ENCODE measurements at regions not wholly inside any gene's neighbourhood (a gene's known extent, or its start where the extent isn't known, plus 50 kb on each side); places are given as distances from the start of the nearest gene placed in this dataset.

GRCh38 chr2:120807751-120808150, 72.1 kb downstream of the GLI2 start:
- ChIA-PET CTCF (interaction anchor here (1.1 kb wide), 1 partner anchor 26 kb away, joined by 3 read pairs; no protein-coding TSS in a partner anchor), POLR2A (no interaction called here)
- TF ChIP-seq, protein P1, sequence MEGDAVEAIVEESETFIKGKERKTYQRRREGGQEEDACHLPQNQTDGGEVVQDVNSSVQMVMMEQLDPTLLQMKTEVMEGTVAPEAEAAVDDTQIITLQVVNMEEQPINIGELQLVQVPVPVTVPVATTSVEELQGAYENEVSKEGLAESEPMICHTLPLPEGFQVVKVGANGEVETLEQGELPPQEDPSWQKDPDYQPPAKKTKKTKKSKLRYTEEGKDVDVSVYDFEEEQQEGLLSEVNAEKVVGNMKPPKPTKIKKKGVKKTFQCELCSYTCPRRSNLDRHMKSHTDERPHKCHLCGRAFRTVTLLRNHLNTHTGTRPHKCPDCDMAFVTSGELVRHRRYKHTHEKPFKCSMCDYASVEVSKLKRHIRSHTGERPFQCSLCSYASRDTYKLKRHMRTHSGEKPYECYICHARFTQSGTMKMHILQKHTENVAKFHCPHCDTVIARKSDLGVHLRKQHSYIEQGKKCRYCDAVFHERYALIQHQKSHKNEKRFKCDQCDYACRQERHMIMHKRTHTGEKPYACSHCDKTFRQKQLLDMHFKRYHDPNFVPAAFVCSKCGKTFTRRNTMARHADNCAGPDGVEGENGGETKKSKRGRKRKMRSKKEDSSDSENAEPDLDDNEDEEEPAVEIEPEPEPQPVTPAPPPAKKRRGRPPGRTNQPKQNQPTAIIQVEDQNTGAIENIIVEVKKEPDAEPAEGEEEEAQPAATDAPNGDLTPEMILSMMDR (IDR thresholded peaks at IDR 0.05; ENCODE audit: control extremely low read depth, extremely low read depth, low read depth, missing control alignments), result no peak
- no peak for DNase-seq (ENCODE audit: extremely low spot score)

GRCh38 chr2:120809151-120809550, 73.5 kb downstream of the GLI2 start:
- no peak for DNase-seq (ENCODE audit: extremely low spot score)
- CTCF ChIA-PET, result no interaction called here
- POLR2A ChIA-PET, result no interaction called here
- TF ChIP-seq, protein P1 (IDR thresholded peaks at IDR 0.05; ENCODE audit: control extremely low read depth, extremely low read depth, low read depth, missing control alignments), result no peak

GRCh38 chr2:120809609-120810440, 74.2 kb downstream of the GLI2 start:
- ChIA-PET POLR2A (no interaction called here), CTCF (no interaction called here)
- DNase-seq (ENCODE audit: extremely low spot score), result no peak
- TF ChIP-seq, protein P1 (IDR thresholded peaks at IDR 0.05; ENCODE audit: control extremely low read depth, extremely low read depth, low read depth, missing control alignments), result no peak

DNA sequence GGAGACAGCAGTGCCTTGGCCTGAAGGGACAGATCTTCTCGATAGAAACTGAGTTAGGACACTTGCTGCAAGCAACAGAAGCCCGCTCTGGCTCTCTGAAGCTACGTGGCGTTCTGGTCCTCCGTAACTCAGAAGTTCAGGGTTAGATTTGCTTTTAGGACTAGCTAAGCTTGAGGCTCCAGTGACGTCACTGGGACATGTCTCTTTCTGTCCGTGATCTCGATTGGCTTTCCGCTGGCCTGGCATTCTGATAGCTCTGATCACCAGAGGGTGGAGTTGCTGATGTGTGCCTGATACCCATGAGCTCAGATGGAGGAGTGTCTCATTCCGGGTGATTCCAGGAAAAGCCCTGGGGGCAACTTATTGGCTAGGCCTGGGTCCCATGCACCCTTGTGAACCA, 75.0 kb downstream of the GLI2 start:
- CTCF ChIA-PET, result interaction anchor here (1.2 to 1.4 kb wide), 2 partner anchors 26 to 60 kb away, joined by 3 read pairs; no protein-coding TSS in a partner anchor
- POLR2A ChIA-PET, result no interaction called here
- DNase-seq (ENCODE audit: extremely low spot score), result no peak
- TF ChIP-seq, protein P1 (IDR thresholded peaks at IDR 0.05; ENCODE audit: control extremely low read depth, extremely low read depth, low read depth, missing control alignments), result no peak

DNA sequence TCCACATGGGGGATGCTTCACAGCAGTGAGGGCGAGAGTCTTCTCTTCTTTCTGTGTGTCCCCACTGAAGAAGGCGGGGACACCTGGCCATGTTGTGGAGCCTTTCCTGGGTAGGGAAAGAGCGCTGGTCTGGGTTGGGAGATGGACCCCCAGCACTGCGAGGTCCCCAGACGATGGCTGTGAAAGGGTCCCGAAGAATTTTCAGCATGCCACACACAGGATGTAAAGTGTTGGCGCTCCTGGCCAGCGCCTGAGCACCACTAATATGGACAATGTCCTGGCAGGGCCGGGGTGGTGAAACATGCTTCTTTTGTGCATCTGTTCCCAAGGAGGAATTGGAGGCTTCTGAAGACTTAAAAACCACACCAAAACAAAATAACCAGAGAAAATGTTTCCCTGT, 77.2 kb downstream of the GLI2 start:
- TF ChIP-seq, protein P1 (IDR thresholded peaks at IDR 0.05; ENCODE audit: control extremely low read depth, extremely low read depth, low read depth, missing control alignments), result no peak
- POLR2A ChIA-PET, result no interaction called here
- CTCF ChIA-PET, result no interaction called here
- DNase-seq (ENCODE audit: extremely low spot score), result no peak

DNA sequence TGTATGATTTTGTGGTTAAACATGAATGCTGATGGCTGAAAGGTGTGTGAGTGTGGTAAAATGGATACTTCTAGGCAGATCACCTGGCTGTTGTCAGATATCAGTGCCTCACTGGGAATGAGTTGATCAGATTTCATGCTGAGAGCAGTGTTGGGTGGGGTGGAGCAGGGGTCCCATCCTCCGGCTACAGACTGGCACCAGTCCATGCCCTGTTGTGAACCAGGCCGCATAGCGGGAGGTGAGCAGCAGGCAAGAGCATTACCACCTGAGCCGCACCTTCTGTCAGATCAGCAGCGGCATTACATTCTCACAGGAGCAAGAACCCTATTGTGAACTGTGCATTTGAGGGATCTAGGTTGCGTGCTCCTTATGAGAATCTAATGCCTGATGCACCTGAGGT, 78.7 kb downstream of the GLI2 start:
- ChIA-PET CTCF (no interaction called here), POLR2A (no interaction called here)
- TF ChIP-seq, protein P1 (IDR thresholded peaks at IDR 0.05; ENCODE audit: control extremely low read depth, extremely low read depth, low read depth, missing control alignments), result no peak
- DNase-seq (ENCODE audit: extremely low spot score), result no peak
